ENCODE measurements at regions not wholly inside any gene's neighbourhood (a gene's known extent, or its start where the extent isn't known, plus 50 kb on each side); places are given as distances from the start of the nearest gene placed in this dataset.

GRCh38 chr20:50364542-50364941, 145.6 kb upstream of the PTPN1 start:
- Histone ChIP-seq H3K4ac (ENCODE audit: low read depth, low read length) (no peak overlapping the region), H4K8ac (ENCODE audit: low read depth, low read length) (no peak overlapping the region), H3K27me3 (ENCODE audit: insufficient read depth, low read length) (no peaks in the 10 kb centered on the region), H3K36me3 (ENCODE audit: control insufficient read depth in 1 of 2, insufficient read depth in 2 of 2, low read length in 2 of 2) (no peaks in the 10 kb centered on the region), H2BK12ac (ENCODE audit: low read length) (no peak overlapping the region), H3K4me2 (ENCODE audit: low read length) (no peak overlapping the region), H2BK5ac (ENCODE audit: low read depth, low read length, poor library complexity) (no peak overlapping the region), H3K14ac (ENCODE audit: low read length) (no peak overlapping the region), H3K9me3 (ENCODE audit: insufficient read depth, low read depth, low read length) (peaks cover 3% of the 10 kb centered on the region), H2AK5ac (ENCODE audit: low read length) (no peak overlapping the region), H3K4me3 (ENCODE audit: low read depth, low read length) (no peak overlapping the region), H3K27ac (ENCODE audit: low read depth, low read length) (no peak overlapping the region), H3K79me2 (ENCODE audit: control insufficient read depth, insufficient read depth, low read length, poor library complexity) (no peaks in the 10 kb centered on the region), H3K23ac (ENCODE audit: low read length) (no peak overlapping the region), H4K91ac (ENCODE audit: low read depth, low read length) (no peak overlapping the region), H2AFZ (ENCODE audit: insufficient read depth, low read length, poor library complexity) (no peak overlapping the region), H3K18ac (ENCODE audit: low read length) (no peak overlapping the region), H2BK120ac (ENCODE audit: insufficient read depth, low read length, poor library complexity) (no peak overlapping the region), H4K12ac (ENCODE audit: low read depth, low read length) (no peak overlapping the region), H3K79me1 (ENCODE audit: low read length) (peaks cover 10% of the 10 kb centered on the region), H3K4me1 (ENCODE audit: control insufficient read depth in 1 of 2, insufficient read depth in 2 of 2, low read length in 2 of 2) (peaks cover 14 to 15% of the 10 kb centered on the region in 2 experiments), H3K9ac (ENCODE audit: low read length) (no peak overlapping the region)
- whole genome bisulfite sequencing (ENCODE audit: extremely low coverage, insufficient coverage, insufficient read length) = no CpG with 5 or more reads among the region's 6 CpGs
- peak in 1 of 2 donors; percentile 42 for DNase-seq

GRCh38 chr20:50366270-50367103, 143.7 kb upstream of the PTPN1 start:
- Histone ChIP-seq H4K12ac (ENCODE audit: low read depth, low read length) (no peak overlapping the region), H2AFZ (ENCODE audit: insufficient read depth, low read length, poor library complexity) (no peak overlapping the region), H3K4me2 (ENCODE audit: low read length) (no peak overlapping the region), H2AK5ac (ENCODE audit: low read length) (no peak overlapping the region), H3K79me2 (ENCODE audit: control insufficient read depth, insufficient read depth, low read length, poor library complexity) (no peaks in the 10 kb centered on the region), H4K8ac (ENCODE audit: low read depth, low read length) (no peak overlapping the region), H3K27me3 (ENCODE audit: insufficient read depth, low read length) (no peaks in the 10 kb centered on the region), H3K14ac (ENCODE audit: low read length) (no peak overlapping the region), H3K27ac (ENCODE audit: low read depth, low read length) (no peak overlapping the region), H3K23ac (ENCODE audit: low read length) (no peak overlapping the region), H3K79me1 (ENCODE audit: low read length) (no peaks in the 10 kb centered on the region), H3K4me1 (ENCODE audit: control insufficient read depth in 1 of 2, insufficient read depth in 2 of 2, low read length in 2 of 2) (no peaks in the 10 kb centered on the region), H3K4me3 (ENCODE audit: low read depth, low read length) (no peak overlapping the region), H2BK120ac (ENCODE audit: insufficient read depth, low read length, poor library complexity) (no peak overlapping the region), H3K18ac (ENCODE audit: low read length) (no peak overlapping the region), H2BK5ac (ENCODE audit: low read depth, low read length, poor library complexity) (no peak overlapping the region), H3K9ac (ENCODE audit: low read length) (no peak overlapping the region), H3K4ac (ENCODE audit: low read depth, low read length) (no peak overlapping the region), H2BK12ac (ENCODE audit: low read length) (no peak overlapping the region), H3K9me3 (ENCODE audit: insufficient read depth, low read depth, low read length) (no peaks in the 10 kb centered on the region), H3K36me3 (ENCODE audit: control insufficient read depth in 1 of 2, insufficient read depth in 2 of 2, low read length in 2 of 2) (no peaks in the 10 kb centered on the region), H4K91ac (ENCODE audit: low read depth, low read length) (no peak overlapping the region)
- no CpG with 5 or more reads among the region's 7 CpGs for WGBS (ENCODE audit: extremely low coverage, insufficient coverage, insufficient read length)
- DNase-seq = peak in 1 of 2 donors; percentile 29

- Histone ChIP-seq H4K91ac (ENCODE audit: low read depth, low read length) (no peak overlapping the region), H3K9ac (ENCODE audit: low read length) (no peak overlapping the region), H2BK12ac (ENCODE audit: low read length) (no peak overlapping the region), H3K27me3 (ENCODE audit: insufficient read depth, low read length) (no peaks in the 10 kb centered on the region), H3K4me3 (ENCODE audit: low read depth, low read length) (no peak overlapping the region), H4K8ac (ENCODE audit: low read depth, low read length) (no peak overlapping the region), H3K14ac (ENCODE audit: low read length) (no peak overlapping the region), H3K79me2 (ENCODE audit: control insufficient read depth, insufficient read depth, low read length, poor library complexity) (no peaks in the 10 kb centered on the region), H4K12ac (ENCODE audit: low read depth, low read length) (no peak overlapping the region), H2BK5ac (ENCODE audit: low read depth, low read length, poor library complexity) (no peak overlapping the region), H3K4me2 (ENCODE audit: low read length) (no peak overlapping the region), H2BK120ac (ENCODE audit: insufficient read depth, low read length, poor library complexity) (no peak overlapping the region), H3K9me3 (ENCODE audit: insufficient read depth, low read depth, low read length) (no peaks in the 10 kb centered on the region), H3K23ac (ENCODE audit: low read length) (no peak overlapping the region), H3K27ac (ENCODE audit: low read depth, low read length) (no peak overlapping the region), H3K18ac (ENCODE audit: low read length) (no peak overlapping the region), H2AK5ac (ENCODE audit: low read length) (no peak overlapping the region), H3K36me3 (ENCODE audit: control insufficient read depth in 1 of 2, insufficient read depth in 2 of 2, low read length in 2 of 2) (no peaks in the 10 kb centered on the region), H2AFZ (ENCODE audit: insufficient read depth, low read length, poor library complexity) (no peak overlapping the region), H3K79me1 (ENCODE audit: low read length) (peaks cover 5% of the 10 kb centered on the region), H3K4ac (ENCODE audit: low read depth, low read length) (no peak overlapping the region), H3K4me1 (ENCODE audit: control insufficient read depth in 1 of 2, insufficient read depth in 2 of 2, low read length in 2 of 2) (peaks cover 0 to 4% of the 10 kb centered on the region in 2 experiments)
- peak in 1 of 2 donors; percentile 57 for DNase-seq
- no CpG with 5 or more reads among the region's 5 CpGs for WGBS (ENCODE audit: extremely low coverage, insufficient coverage, insufficient read length)
These were observed 143.0 kb upstream of the PTPN1 start for GRCh38 chr20:50367104-50367674.

GRCh38 chr20:50367739-50368375, 142.3 kb upstream of the PTPN1 start:
- H3K4me1 ChIP-seq (ENCODE audit: control insufficient read depth in 1 of 2, insufficient read depth in 2 of 2, low read length in 2 of 2) = peaks cover 2 to 5% of the 10 kb centered on the region in 2 experiments
- H4K12ac ChIP-seq (ENCODE audit: low read depth, low read length) = no peak overlapping the region
- no peak overlapping the region for H3K18ac ChIP-seq (ENCODE audit: low read length)
- H2BK12ac ChIP-seq (ENCODE audit: low read length) = no peak overlapping the region
- no peak overlapping the region for H3K23ac ChIP-seq (ENCODE audit: low read length)
- H3K27ac ChIP-seq (ENCODE audit: low read depth, low read length) = no peak overlapping the region
- no peaks in the 10 kb centered on the region for H3K27me3 ChIP-seq (ENCODE audit: insufficient read depth, low read length)
- no peak overlapping the region for H4K8ac ChIP-seq (ENCODE audit: low read depth, low read length)
- DNase-seq = no peak
- H2BK5ac ChIP-seq (ENCODE audit: low read depth, low read length, poor library complexity) = no peak overlapping the region
- no peaks in the 10 kb centered on the region for H3K79me2 ChIP-seq (ENCODE audit: control insufficient read depth, insufficient read depth, low read length, poor library complexity)
- H3K14ac ChIP-seq (ENCODE audit: low read length) = no peak overlapping the region
- no CpG with 5 or more reads among the region's 9 CpGs for WGBS (ENCODE audit: extremely low coverage, insufficient coverage, insufficient read length)
- no peaks in the 10 kb centered on the region for H3K9me3 ChIP-seq (ENCODE audit: insufficient read depth, low read depth, low read length)
- H2BK120ac ChIP-seq (ENCODE audit: insufficient read depth, low read length, poor library complexity) = no peak overlapping the region
- H2AFZ ChIP-seq (ENCODE audit: insufficient read depth, low read length, poor library complexity) = no peak overlapping the region
- H4K91ac ChIP-seq (ENCODE audit: low read depth, low read length) = no peak overlapping the region
- no peak overlapping the region for H2AK5ac ChIP-seq (ENCODE audit: low read length)
- H3K4me3 ChIP-seq (ENCODE audit: low read depth, low read length) = no peak overlapping the region
- H3K4me2 ChIP-seq (ENCODE audit: low read length) = no peak overlapping the region
- H3K79me1 ChIP-seq (ENCODE audit: low read length) = peaks cover 7% of the 10 kb centered on the region
- H3K9ac ChIP-seq (ENCODE audit: low read length) = no peak overlapping the region
- H3K36me3 ChIP-seq (ENCODE audit: control insufficient read depth in 1 of 2, insufficient read depth in 2 of 2, low read length in 2 of 2) = no peaks in the 10 kb centered on the region
- H3K4ac ChIP-seq (ENCODE audit: low read depth, low read length) = no peak overlapping the region
